Mesenchymal stem cell (in vitro differentiated cells and primary cell): ENCODE measurements at regions not wholly inside any gene's neighbourhood (a gene's known extent, or its start where the extent isn't known, plus 50 kb on each side); places are given as distances from the start of the nearest gene placed in this dataset.

Experiments used
- DNase-seq: peaks from one replicate; pipeline ENCODE4 v3.0.0-alpha.2; 2013
- H2AFZ ChIP-seq: one replicate; pipeline ENCODE4 v1.6.1; 2013; ENCODE audit warnings: low read depth, mild to moderate bottlenecking, control low read depth, inconsistent platforms, low read length, moderate library complexity
- H2AK5ac ChIP-seq: 2 replicates; pipeline ENCODE4 v1.6.1; 2013; ENCODE audit warnings: low read length, moderate library complexity, mild to moderate bottlenecking, inconsistent platforms; ENCODE audit not compliant: severe bottlenecking
- H2BK120ac ChIP-seq: one replicate; pipeline ENCODE4 v1.6.1; 2013; ENCODE audit warnings: low read depth, mild to moderate bottlenecking, inconsistent platforms, low read length, moderate library complexity
- H2BK12ac ChIP-seq, 2 experiments: one replicate each; pipeline ENCODE4 v1.6.1; 2013; ENCODE audit warnings: inconsistent platforms in 2 of 2, low read length in 2 of 2, mild to moderate bottlenecking in 2 of 2, moderate library complexity in 2 of 2, control low read depth in 1 of 2
- H2BK15ac ChIP-seq: one replicate; pipeline ENCODE4 v1.6.1; 2013; ENCODE audit warnings: mild to moderate bottlenecking, low read depth, inconsistent platforms; ENCODE audit not compliant: poor library complexity, severe bottlenecking
- H2BK5ac ChIP-seq: 2 replicates; pipeline ENCODE4 v1.6.1; 2013; ENCODE audit warnings: low read depth, mild to moderate bottlenecking, low read length, control low read depth, inconsistent platforms; ENCODE audit not compliant: poor library complexity, severe bottlenecking
- H3K14ac ChIP-seq, 2 experiments: one replicate each; pipeline ENCODE4 v1.6.1; 2013; ENCODE audit warnings: inconsistent platforms in 2 of 2, low read length in 2 of 2, control low read depth in 1 of 2, mild to moderate bottlenecking in 1 of 2, moderate library complexity in 1 of 2
- H3K18ac ChIP-seq, 2 experiments: one replicate each; pipeline ENCODE4 v1.6.1; 2013; ENCODE audit warnings: inconsistent platforms in 2 of 2, low read length in 2 of 2, control low read depth in 1 of 2, low read depth in 1 of 2, mild to moderate bottlenecking in 1 of 2
- H3K23ac ChIP-seq, 2 experiments: one replicate each; pipeline ENCODE4 v1.6.1; 2013; ENCODE audit warnings: inconsistent platforms in 2 of 2, low read length in 2 of 2, mild to moderate bottlenecking in 2 of 2, moderate library complexity in 2 of 2, control low read depth in 1 of 2
- H3K27ac ChIP-seq: 2 replicates; pipeline ENCODE4 v1.5.1; 2013; ENCODE audit warnings: mild to moderate bottlenecking, moderate library complexity, low read length, control low read depth, inconsistent platforms; ENCODE audit not compliant: poor library complexity, severe bottlenecking
- H3K27me3 ChIP-seq, 2 experiments: 2 replicates each; pipeline versions ENCODE4 v1.6.1 to v1.7.0; 2013; ENCODE audit warnings: low read length in 2 of 2, mild to moderate bottlenecking in 2 of 2, moderate library complexity in 2 of 2, control low read depth in 1 of 2, inconsistent platforms in 1 of 2; ENCODE audit not compliant: control insufficient read depth in 1 of 2, insufficient read depth in 1 of 2
- H3K36me3 ChIP-seq, 2 experiments: 2 replicates each; pipeline versions ENCODE4 v1.6.1 to v1.7.0; 2013; ENCODE audit warnings: low read length in 2 of 2, control low read depth in 1 of 2, inconsistent platforms in 1 of 2, low read depth in 1 of 2, mild to moderate bottlenecking in 1 of 2; ENCODE audit not compliant: insufficient read depth in 2 of 2, control insufficient read depth in 1 of 2
- H3K4ac ChIP-seq, 2 experiments: one replicate each; pipeline ENCODE4 v1.6.1; 2013; ENCODE audit warnings: inconsistent platforms in 2 of 2, low read length in 2 of 2, mild to moderate bottlenecking in 2 of 2, moderate library complexity in 2 of 2, control low read depth in 1 of 2, low read depth in 1 of 2
- H3K4me1 ChIP-seq: 2 replicates; pipeline ENCODE4 v1.6.1; 2013; ENCODE audit warnings: low read depth, low read length, control low read depth; ENCODE audit not compliant: control insufficient read depth, insufficient read depth
- H3K4me2 ChIP-seq: 2 replicates; pipeline ENCODE4 v1.6.1; 2013; ENCODE audit warnings: low read length, mild to moderate bottlenecking, inconsistent platforms; ENCODE audit not compliant: poor library complexity, severe bottlenecking
- H3K4me3 ChIP-seq, 2 experiments: 2 replicates each; pipeline versions ENCODE4 v1.5.1 to v1.7.0; 2013; ENCODE audit warnings: low read length in 2 of 2, mild to moderate bottlenecking in 2 of 2, control low read depth in 1 of 2, low read depth in 1 of 2; ENCODE audit not compliant: insufficient read depth in 1 of 2
- H3K79me1 ChIP-seq: replicated peaks from 2 replicates; pipeline ENCODE4 v1.6.1; 2013; ENCODE audit warnings: mild to moderate bottlenecking, control low read depth, low read length, inconsistent platforms; ENCODE audit not compliant: poor library complexity, severe bottlenecking
- H3K9ac ChIP-seq: 2 replicates; pipeline ENCODE4 v1.7.0; 2013; ENCODE audit warnings: mild to moderate bottlenecking, low read length, moderate library complexity
- H3K9me3 ChIP-seq: 2 replicates; pipeline ENCODE4 v1.7.0; 2013; ENCODE audit warnings: mild to moderate bottlenecking, low read length; ENCODE audit not compliant: control insufficient read depth
- H4K8ac ChIP-seq: one replicate; pipeline ENCODE4 v1.6.1; 2013; ENCODE audit warnings: inconsistent platforms, mild to moderate bottlenecking, low read length, moderate library complexity
- H4K91ac ChIP-seq: one replicate; pipeline ENCODE4 v1.6.1; 2013; ENCODE audit warnings: mild to moderate bottlenecking, low read length, inconsistent platforms
- WGBS: methylation state at CpG from one replicate; pipeline ENCODE4 v1.1.7; 2013; ENCODE audit warnings: mixed read lengths; 5-methylcytosine and 5-hydroxymethylcytosine counted together

GRCh38 chr4:129622566-129622965, 526.6 kb downstream of the C4orf33 start:
- no peak overlapping the region for H2AFZ ChIP-seq
- H4K91ac ChIP-seq: no peak overlapping the region
- H3K9me3 ChIP-seq: no peaks in the 10 kb centered on the region
- no peaks in the 10 kb centered on the region for H3K36me3 ChIP-seq
- H2AK5ac ChIP-seq: no peak overlapping the region
- no peak overlapping the region for H3K9ac ChIP-seq
- H4K8ac ChIP-seq: no peak overlapping the region
- no peaks in the 10 kb centered on the region for H3K79me1 ChIP-seq
- no peak overlapping the region for H2BK5ac ChIP-seq
- H3K4ac ChIP-seq: no peak overlapping the region
- H3K14ac ChIP-seq: no peak overlapping the region
- H2BK15ac ChIP-seq: no peak overlapping the region
- no peaks in the 10 kb centered on the region for H3K4me1 ChIP-seq
- no peak overlapping the region for H2BK12ac ChIP-seq
- H3K4me2 ChIP-seq: no peak overlapping the region
- H3K4me3 ChIP-seq: no peak overlapping the region
- WGBS: 20% methylated on average over 1 of the region's 2 CpGs
- no peak for DNase-seq
- no peak overlapping the region for H3K23ac ChIP-seq
- no peak overlapping the region for H2BK120ac ChIP-seq
- no peaks in the 10 kb centered on the region for H3K27me3 ChIP-seq
- H3K18ac ChIP-seq: no peak overlapping the region
- no peak overlapping the region for H3K27ac ChIP-seq

GRCh38 chr4:129623233-129623875, 527.4 kb downstream of the C4orf33 start:
- 55% methylated on average over 3 of the region's 4 CpGs for WGBS

GRCh38 chr4:129641179-129641578, 545.2 kb downstream of the C4orf33 start:
- Histone ChIP-seq H2BK5ac (no peak overlapping the region), H3K4me1 (no peaks in the 10 kb centered on the region), H2BK12ac (no peak overlapping the region), H3K27ac (no peak overlapping the region), H3K18ac (no peak overlapping the region), H4K8ac (no peak overlapping the region), H3K36me3 (no peaks in the 10 kb centered on the region), H3K23ac (no peak overlapping the region), H3K27me3 (no peaks in the 10 kb centered on the region), H3K14ac (no peak overlapping the region), H2AK5ac (no peak overlapping the region), H3K4me2 (no peak overlapping the region), H2BK15ac (no peak overlapping the region), H3K9me3 (no peaks in the 10 kb centered on the region), H3K4me3 (no peak overlapping the region), H3K9ac (no peak overlapping the region), H2AFZ (no peak overlapping the region), H3K4ac (no peak overlapping the region), H2BK120ac (no peak overlapping the region), H4K91ac (no peak overlapping the region), H3K79me1 (no peaks in the 10 kb centered on the region)
- WGBS: 48% methylated on average over 3 of the region's 5 CpGs
- DNase-seq: peak; percentile 53

More at GRCh38 chr4:129623233-129623875, 527.4 kb downstream of the C4orf33 start:
- Histone ChIP-seq H2BK12ac (no peak overlapping the region), H3K9me3 (no peaks in the 10 kb centered on the region), H3K4ac (no peak overlapping the region), H3K18ac (no peak overlapping the region), H2BK5ac (no peak overlapping the region), H2BK120ac (no peak overlapping the region), H3K4me3 (no peak overlapping the region), H3K27me3 (no peaks in the 10 kb centered on the region), H4K91ac (no peak overlapping the region), H2AK5ac (no peak overlapping the region), H3K79me1 (no peaks in the 10 kb centered on the region), H3K36me3 (no peaks in the 10 kb centered on the region), H2AFZ (no peak overlapping the region), H3K14ac (no peak overlapping the region), H3K4me2 (no peak overlapping the region), H4K8ac (no peak overlapping the region), H3K4me1 (no peaks in the 10 kb centered on the region), H3K23ac (no peak overlapping the region), H2BK15ac (no peak overlapping the region), H3K9ac (no peak overlapping the region), H3K27ac (no peak overlapping the region)
- DNase-seq: no peak

GRCh38 chr4:129645461-129645860, 549.5 kb downstream of the C4orf33 start:
- no peaks in the 10 kb centered on the region for H3K36me3 ChIP-seq

More at GRCh38 chr4:129645461-129645860, 549.5 kb downstream of the C4orf33 start:
- H3K27me3 ChIP-seq: no peaks in the 10 kb centered on the region
- H2AFZ ChIP-seq: no peak overlapping the region
- no peak overlapping the region for H3K9ac ChIP-seq
- H2BK5ac ChIP-seq: no peak overlapping the region
- H3K4me1 ChIP-seq: no peaks in the 10 kb centered on the region
- H3K14ac ChIP-seq: no peak overlapping the region
- H3K18ac ChIP-seq: no peak overlapping the region
- H2BK120ac ChIP-seq: no peak overlapping the region
- no peak for DNase-seq
- H3K4me3 ChIP-seq: no peak overlapping the region
- H3K4ac ChIP-seq: no peak overlapping the region
- no peaks in the 10 kb centered on the region for H3K9me3 ChIP-seq
- no peaks in the 10 kb centered on the region for H3K79me1 ChIP-seq
- no peak overlapping the region for H4K91ac ChIP-seq
- no peak overlapping the region for H3K23ac ChIP-seq
- no peak overlapping the region for H2BK15ac ChIP-seq
- no peak overlapping the region for H2AK5ac ChIP-seq
- H3K27ac ChIP-seq: no peak overlapping the region
- 83% methylated on average over 2 of the region's 3 CpGs for WGBS
- H2BK12ac ChIP-seq: no peak overlapping the region
- no peak overlapping the region for H4K8ac ChIP-seq
- H3K4me2 ChIP-seq: no peak overlapping the region
